ENCODE measurements at regions not wholly inside any gene's neighbourhood (a gene's known extent, or its start where the extent isn't known, plus 50 kb on each side); places are given as distances from the start of the nearest gene placed in this dataset.
"Not testable (repeated sequence)": the region's sequence is repeated elsewhere in the genome, so short reads cannot be mapped to it uniquely, and the experiment has no call there.

DNA sequence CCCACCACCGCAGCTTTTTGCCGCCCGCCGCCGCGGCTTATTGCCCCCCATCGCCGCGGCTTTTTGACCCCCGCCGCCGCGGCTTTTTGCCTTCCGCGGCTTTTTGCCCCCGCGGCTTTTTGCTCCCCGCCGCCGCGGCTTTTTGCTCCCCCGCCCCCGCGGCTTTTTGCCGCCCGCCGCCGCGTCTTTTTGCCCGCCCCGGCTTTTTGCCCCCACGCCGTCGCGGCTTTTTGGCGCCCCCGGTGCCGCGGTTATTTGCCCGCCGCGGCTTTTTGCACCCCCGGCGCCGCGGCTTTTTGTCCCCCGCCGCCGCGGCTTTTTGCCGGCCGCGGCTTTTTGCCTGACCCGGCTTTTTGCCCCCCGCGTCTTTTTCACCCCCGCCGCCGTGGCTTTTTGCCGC, 3061.8 kb upstream of the TEKT4 start:
- not testable (repeated sequence) for DNase-seq (ENCODE audit: insufficient read length, low spot score); FAIRE-seq

DNA sequence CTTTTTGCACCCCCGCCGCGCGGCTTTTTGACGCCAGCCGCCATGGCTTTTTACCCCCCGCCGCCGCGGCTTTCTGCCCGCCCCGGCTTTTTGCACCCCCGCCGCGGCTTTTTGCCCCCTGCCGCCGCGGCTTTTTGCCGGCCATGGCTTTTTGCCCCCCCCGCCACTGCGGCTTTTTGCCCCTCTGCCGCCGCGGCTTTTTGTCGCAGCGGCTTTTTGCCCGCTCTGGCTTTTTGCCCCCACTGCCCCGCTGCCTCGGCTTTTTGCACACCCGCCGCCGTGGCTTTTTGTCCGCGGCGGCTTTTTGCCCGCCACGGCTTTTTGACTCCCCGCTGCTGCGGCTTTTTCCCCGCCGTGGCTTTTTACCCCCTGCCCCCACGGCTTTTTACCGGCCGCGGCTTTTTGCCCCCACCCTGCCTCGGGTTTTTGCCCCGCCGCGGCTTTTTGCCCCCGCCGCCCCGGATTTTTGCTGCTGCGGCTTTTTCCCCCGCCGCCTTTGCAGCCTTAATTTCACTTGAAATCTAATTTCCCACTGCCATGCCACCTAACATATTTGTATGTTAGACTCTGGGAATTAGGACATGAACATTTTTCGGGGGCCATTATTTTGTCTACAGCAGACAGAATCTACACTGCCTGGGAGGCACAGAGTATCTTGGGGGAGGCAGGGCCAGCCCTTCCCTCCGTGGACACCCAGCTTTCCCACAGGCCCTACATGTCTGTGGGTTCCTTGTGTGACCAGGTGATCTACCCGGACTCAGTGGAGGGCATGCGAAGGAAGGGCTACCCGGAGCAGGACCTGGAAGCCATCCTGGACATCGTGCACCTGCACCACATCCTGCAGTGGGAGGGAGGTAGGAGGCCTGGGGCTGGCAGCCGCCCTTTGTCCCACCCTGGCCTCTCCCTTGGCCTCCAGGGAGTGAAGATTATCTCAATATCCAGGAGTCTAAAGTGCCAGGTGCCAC, 3031.0 kb upstream of the TEKT4 start:
- DNase-seq (ENCODE audit: insufficient read length, low spot score) = no peak
- no peak for FAIRE-seq

DNA sequence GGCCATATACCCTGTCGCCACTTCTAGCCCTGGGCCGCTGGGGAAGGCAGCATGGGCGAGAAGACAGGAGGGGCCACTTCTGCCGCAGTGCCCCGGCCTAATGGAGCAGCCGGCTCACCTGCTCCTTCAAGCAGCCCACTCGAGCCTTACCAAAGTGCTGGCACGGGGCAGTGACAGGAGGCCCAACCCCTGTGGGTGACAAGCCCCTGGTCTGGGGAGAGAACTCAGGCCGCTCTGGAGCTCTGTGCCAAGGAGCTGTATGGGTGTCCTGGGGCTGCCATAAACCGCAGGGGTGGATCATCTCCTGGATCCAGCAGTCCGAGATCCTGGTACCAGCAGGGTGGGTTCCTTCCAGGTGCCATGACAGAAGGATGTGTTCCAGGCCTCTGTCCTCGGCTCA, 3029.0 kb upstream of the TEKT4 start:
- not testable (repeated sequence) for FAIRE-seq; DNase-seq (ENCODE audit: insufficient read length, low spot score)

DNA sequence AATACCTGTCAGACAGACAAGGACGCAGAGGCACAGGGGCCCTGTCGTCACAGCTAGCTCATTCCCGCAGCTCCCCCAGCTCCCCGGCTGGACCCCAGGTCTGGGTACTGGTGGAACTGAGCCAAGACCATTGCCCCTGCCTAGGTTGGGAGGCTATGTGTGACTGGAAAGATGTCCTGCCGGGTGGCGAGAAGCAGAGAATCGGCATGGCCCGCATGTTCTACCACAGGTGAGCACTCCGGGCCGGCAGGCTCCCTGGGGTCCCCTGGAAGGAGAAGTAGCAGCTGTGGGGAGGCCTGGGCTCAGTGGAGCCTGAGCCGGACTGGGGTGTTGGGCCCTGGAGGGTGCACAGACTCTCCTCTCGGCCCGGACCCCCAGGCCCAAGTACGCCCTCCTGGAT, 3028.3 kb upstream of the TEKT4 start:
- DNase-seq (ENCODE audit: insufficient read length, low spot score); FAIRE-seq: not testable (repeated sequence)

DNA sequence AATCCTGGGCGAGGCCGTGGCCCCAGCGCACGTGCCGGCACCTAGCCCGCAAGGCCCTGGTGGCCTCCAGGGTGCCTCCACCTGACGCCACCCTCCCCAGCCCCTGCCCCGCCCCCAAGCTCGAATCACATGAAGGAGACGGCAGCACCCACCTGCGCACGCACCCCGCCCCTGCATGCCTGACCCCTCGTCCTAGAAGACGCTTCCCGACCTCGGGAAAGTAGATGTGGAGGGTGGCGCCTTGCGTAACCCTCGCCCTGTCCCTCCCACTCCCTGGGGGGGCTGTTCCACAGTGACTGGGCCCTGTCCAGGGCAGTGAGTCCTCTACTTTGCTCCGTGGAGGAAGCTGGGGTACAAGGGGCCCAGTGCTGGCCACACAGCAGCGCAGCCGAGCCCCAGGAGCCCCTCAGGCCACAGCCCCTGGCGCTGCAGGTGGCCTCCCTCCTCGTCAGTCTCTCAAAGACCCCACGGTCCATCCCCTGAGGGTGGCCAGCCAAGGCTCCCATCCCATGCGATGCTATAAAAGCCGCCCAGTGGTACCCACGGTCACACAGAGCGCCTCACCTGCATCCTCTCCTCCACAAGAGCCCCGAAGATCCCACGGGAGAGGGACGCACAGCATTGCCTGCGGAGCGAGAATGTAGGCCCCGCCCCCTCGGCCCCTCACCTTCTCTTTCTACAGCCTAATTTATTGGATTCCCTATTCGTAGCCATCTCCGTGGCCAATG, 3027.3 kb upstream of the TEKT4 start:
- DNase-seq (ENCODE audit: insufficient read length, low spot score); FAIRE-seq: not testable (repeated sequence)

DNA sequence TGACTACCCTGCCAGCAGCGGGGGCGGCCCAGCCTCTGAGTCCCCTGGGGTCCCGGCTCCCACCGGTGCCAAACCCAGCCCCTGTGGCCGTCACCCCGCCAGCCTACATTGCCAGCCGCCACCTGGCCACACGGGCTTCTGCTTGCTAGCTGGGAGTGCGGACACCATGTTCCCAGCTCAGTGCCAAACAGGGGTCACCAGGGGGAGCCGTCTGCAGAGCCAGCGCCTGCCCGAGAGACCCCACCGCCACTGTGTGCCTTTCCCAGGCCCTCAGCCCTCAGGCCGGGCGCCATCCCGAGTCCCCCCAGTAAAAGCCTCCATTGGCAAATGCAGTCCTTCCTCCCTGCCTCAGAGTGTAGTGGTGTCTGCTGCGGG, 3026.8 kb upstream of the TEKT4 start:
- not testable (repeated sequence) for DNase-seq (ENCODE audit: insufficient read length, low spot score); FAIRE-seq

DNA sequence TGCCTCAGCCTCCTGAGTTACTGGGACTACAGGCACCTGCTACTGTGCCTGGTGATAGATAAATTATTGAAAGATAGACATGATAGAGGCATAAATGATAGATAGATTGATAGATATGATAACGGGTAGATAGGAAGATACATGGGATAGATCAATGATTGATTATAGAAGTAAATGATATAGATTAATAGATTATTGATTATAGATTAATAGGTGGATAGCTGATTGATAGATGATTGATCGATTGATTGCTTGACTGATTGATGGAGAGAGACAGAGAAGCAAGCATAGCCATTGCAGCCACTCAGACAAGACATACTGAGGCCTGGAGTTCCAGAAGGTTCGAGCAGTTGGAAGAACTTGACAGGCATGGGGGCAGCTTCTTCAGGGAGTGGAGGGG, 3024.8 kb upstream of the TEKT4 start:
- not testable (repeated sequence) for DNase-seq (ENCODE audit: insufficient read length, low spot score); FAIRE-seq

DNA sequence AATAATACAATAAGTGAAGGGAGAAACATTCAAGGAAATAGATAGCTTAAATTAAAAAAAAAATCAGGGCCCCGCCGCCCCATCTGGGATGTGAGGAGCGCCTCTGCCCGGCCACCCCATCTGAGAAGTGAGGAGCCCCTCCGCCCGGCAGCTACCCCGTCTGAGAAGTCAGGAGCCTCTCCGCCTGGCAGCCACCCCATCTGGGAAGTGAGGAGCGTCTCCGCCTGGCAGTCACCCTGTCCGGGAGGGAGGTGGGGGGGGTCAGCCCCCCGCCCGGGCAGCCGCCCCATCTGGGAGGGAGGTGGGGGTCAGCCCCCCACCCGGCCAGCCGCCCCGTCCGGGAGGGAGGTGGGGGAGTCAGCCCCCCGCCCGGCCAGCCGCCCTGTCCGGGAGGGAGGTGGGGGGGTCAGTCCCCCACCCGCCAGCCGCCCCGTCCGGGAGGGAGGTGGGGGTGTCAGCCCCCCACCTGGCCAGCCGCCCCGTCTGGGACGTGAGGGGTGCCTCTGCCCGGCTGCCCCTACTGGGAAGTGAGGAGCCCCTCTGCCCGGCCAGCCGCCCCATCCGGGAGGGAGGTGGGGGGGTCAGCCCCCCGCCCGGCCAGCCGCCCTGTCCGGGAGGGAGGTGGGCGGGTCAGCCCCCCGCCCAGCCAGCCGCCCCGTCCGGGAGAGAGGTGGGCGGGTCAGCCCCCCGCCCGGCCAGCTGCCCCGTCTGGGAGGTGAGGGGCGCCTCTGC, 3019.4 kb upstream of the TEKT4 start:
- DNase-seq (ENCODE audit: insufficient read length, low spot score); FAIRE-seq: not testable (repeated sequence)

DNA sequence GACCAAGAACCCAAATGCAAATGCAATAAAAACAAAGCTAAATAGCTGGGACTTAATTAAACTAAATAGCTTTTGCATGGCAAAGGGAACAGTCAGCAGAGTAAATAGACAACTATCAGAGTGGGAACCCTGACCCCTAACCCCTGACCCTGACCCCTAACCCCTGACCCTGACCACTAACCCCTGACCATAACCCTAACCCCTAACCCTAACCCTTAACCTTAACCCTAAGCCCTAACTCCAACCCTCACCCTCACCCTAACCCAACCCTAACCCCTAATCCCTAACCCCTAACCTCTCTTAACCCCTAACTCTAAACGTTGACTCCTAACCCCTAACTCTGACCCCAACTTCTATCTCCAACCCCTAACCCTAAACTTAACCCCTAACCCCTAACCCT, 3014.3 kb upstream of the TEKT4 start:
- DNase-seq (ENCODE audit: insufficient read length, low spot score); FAIRE-seq: not testable (repeated sequence)

DNA sequence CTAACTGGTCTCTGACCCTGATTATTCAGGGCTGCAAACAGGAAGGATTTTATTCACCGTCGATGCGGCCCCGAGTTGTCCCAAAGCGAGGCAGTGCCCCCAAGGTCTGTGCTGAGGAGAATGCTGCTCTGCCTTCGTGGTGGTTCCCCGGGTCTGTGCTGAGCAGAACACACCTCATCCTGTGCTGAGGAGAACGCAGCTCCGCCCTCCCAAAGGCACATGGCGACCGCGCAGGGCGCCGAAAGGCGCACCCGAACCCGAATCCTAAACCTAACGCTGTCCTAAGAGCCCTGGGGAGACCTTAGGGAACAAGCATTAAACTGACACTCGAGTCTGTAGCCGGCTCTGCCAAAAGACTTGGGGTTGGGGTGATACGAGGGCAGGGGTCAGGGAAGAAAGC, 3013.5 kb upstream of the TEKT4 start:
- not testable (repeated sequence) for FAIRE-seq; DNase-seq (ENCODE audit: insufficient read length, low spot score)

DNA sequence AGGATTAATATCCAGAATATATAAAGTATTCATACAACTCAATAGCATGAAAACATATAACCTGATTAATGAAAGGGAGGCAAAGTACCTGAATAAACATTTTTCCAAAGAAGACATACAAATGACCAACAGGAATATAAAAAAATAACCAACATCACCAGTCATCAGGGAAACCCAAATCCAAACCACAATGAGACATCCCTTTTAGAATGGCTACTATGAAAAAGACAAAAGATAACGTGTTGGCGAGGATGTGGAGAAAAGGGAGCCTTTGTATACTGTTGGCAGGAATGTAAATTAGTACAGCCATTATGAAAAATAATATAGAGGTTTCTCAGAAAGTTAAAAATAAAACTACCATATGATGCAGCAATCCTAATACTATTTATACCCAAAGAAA, 2999.5 kb upstream of the TEKT4 start:
- not testable (repeated sequence) for DNase-seq (ENCODE audit: insufficient read length, low spot score); FAIRE-seq

DNA sequence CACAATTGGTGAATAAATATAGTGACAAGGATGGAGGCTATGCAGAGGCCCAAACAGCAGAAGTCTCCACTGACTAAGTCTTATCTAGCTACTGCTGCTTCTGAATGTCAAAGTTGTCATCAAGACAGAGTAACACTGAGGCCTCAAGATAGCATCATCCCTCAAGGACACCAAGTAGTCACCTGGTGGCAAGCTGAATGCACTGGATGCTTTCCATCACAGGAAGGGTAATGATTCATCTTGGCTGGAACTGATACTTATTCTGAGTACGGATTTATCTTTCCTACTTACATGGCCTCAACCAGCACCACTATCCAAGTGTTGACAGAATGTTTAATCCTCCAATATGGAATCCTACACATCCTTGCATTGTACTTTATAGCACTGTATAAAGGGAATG, 2997.8 kb upstream of the TEKT4 start:
- not testable (repeated sequence) for FAIRE-seq; DNase-seq (ENCODE audit: insufficient read length, low spot score)

DNA sequence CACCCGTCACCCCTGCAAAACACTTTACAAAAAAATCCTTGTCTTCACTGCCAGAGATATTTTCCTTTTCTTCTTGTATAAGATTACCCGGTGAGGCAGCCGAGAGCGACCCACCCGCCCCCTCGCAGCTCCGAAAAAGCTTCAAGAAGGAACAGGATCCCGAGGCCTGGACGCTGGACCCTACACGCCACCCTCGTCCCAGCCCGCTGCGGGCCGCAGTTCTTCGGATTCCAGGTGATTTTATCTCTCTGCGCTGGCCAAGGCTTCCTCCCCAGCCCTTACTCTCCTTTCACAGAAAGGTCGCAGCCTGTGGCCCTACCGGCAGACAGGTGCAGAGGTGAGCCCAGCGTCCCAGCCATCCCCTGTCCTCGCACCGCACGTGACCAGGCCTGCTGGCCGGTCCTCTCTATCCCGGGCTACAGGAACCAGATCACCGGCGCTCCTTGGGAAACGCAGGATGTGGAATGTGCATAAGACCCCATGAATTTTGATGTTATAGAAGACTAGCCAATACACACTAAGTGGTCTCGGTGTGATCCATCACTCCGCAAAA, 2993.5 kb upstream of the TEKT4 start:
- FAIRE-seq; DNase-seq (ENCODE audit: insufficient read length, low spot score): not testable (repeated sequence)

DNA sequence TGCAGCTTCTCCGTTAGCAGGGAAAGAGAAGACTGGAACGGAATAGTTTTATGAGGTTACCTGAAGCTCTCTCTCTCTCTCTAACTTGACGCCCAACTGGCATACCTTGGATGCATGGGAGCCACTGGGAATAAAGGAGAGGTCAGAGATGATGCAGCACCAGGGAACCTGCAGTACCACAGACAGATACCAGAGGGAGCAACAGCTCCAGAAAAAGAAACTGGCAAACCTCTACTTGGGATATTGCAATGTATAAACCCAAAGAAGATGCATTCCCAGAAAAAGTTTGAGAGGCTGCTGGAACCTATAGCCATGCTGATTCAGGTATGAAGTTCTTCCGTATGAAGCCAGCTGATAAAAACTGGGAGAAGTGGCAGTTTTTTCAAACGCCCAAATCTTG, 2976.1 kb upstream of the TEKT4 start:
- not testable (repeated sequence) for FAIRE-seq; DNase-seq (ENCODE audit: insufficient read length, low spot score)

DNA sequence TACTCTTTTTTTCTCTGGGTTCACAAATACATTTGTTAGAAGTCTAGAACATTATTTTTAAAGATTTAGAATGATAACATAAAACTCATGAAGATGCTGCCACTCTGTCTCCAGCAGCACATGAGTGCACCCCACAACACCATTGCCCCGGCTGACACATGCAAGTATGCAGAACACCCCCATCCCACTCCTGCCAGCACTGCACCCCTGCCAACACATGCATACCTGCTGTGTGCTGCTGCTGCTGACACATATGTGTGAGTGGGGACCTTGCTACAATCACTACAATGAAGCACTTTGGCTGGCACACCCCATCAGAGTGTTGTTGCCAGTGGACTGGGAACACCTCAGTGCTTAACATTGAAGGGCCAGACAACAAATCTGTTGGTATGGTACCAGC, 2953.6 kb upstream of the TEKT4 start:
- DNase-seq (ENCODE audit: insufficient read length, low spot score); FAIRE-seq: not testable (repeated sequence)
